NB4 (cell line): ENCODE measurements at regions not wholly inside any gene's neighbourhood (a gene's known extent, or its start where the extent isn't known, plus 50 kb on each side); places are given as distances from the start of the nearest gene placed in this dataset.

Experiments used
- CTCF ChIP-seq: IDR thresholded peaks from one replicate; pipeline ENCODE4 v1.5.1; 2012; ENCODE audit warnings: low read depth, low read length
- POLR2A ChIP-seq: IDR thresholded peaks from 2 replicates; pipeline ENCODE4 v1.6.1; 2011; ENCODE audit warnings: mild to moderate bottlenecking; ENCODE audit not compliant: insufficient read length; ENCODE audit errors: extremely low read depth

- TF ChIP-seq CTCF: no peak
- no peak for TF ChIP-seq POLR2A
Observed at GRCh38 chr3:163175970-163176369, 1679.4 kb downstream of the OTOL1 start.
